ENCODE measurements at regions not wholly inside any gene's neighbourhood (a gene's known extent, or its start where the extent isn't known, plus 50 kb on each side); places are given as distances from the start of the nearest gene placed in this dataset.
A peak's percentile ranks its signal among the peaks of the same experiment; 100 is the strongest.
"Not testable (repeated sequence)": the region's sequence is repeated elsewhere in the genome, so short reads cannot be mapped to it uniquely, and the experiment has no call there.

DNA sequence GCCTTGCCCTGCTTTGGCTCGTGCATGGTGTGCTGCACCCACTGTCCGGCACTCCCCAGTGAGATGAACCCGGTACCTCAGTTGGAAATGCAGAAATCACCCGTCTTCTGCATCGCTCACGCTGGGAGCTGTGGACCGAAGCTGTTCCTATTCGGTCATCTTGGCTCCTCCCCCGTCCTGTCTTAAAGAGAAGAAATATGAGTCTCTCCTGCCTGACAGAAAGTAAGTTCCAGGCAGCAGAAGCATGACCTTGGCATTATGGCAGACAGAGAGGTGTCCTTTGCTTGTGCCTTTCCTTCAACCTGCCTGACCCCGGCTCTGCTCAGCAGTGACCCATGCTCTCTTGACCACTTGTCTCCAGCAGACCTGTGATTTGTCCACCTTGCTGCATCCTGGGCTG is 62.5 kb upstream of the CYP1B1 start:
- H3K27me3 ChIP-seq = no peaks in the 10 kb centered on the region
- no peak overlapping the region for H3K27ac ChIP-seq
- ATAC-seq (ENCODE audit: low FRiP score in 2 of 2) (no peak), DNase-seq (no peak)
- TF ChIP-seq EP300 (IDR thresholded peaks at IDR 0.05) (no peak), POLR2A (IDR thresholded peaks at IDR 0.05) (no peak), POLR2AphosphoS5 (IDR thresholded peaks at IDR 0.05) (no peak)
- TF ChIP-seq, protein P1, sequence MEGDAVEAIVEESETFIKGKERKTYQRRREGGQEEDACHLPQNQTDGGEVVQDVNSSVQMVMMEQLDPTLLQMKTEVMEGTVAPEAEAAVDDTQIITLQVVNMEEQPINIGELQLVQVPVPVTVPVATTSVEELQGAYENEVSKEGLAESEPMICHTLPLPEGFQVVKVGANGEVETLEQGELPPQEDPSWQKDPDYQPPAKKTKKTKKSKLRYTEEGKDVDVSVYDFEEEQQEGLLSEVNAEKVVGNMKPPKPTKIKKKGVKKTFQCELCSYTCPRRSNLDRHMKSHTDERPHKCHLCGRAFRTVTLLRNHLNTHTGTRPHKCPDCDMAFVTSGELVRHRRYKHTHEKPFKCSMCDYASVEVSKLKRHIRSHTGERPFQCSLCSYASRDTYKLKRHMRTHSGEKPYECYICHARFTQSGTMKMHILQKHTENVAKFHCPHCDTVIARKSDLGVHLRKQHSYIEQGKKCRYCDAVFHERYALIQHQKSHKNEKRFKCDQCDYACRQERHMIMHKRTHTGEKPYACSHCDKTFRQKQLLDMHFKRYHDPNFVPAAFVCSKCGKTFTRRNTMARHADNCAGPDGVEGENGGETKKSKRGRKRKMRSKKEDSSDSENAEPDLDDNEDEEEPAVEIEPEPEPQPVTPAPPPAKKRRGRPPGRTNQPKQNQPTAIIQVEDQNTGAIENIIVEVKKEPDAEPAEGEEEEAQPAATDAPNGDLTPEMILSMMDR (IDR thresholded peaks at IDR 0.05) = no peak
- no peaks in the 10 kb centered on the region for H3K9me3 ChIP-seq
- no peaks in the 10 kb centered on the region for H3K36me3 ChIP-seq
- no peak overlapping the region for H3K4me3 ChIP-seq
- H3K4me1 ChIP-seq = no peaks in the 10 kb centered on the region
- 90 to 94% methylated on average over 8 to 10 of the region's 10 CpGs for WGBS, 2 donors

DNA sequence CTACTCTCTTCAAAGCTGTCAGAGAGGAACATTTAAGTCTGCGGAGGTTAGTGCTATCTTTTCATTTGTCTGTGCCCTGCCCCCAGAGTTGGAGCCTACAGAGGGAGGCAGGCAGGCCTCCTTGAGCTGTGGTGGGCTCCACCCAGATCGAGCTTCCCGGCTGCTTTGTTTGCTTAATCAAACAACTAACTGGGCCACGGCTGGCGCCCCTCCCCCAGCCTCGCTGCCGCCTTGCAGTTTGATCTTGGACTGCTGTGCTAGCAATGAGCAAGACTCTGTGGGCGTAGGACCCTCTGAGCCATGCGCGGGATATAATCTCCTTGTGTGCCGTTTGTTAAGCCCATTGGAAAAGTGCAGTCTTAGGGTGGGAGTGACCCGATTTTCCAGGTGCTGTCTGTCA is 62.0 kb upstream of the CYP1B1 start:
- not testable (repeated sequence) for ATAC-seq (ENCODE audit: low FRiP score in 2 of 2); H3K27ac ChIP-seq; H3K4me1 ChIP-seq; H3K36me3 ChIP-seq; H3K4me3 ChIP-seq; H3K27me3 ChIP-seq; H3K9me3 ChIP-seq
- DNase-seq = peak in 1 of 2 donors; percentile 74
- 87 to 92% methylated on average over 2 to 12 of the region's 12 CpGs for WGBS, 2 donors

DNA sequence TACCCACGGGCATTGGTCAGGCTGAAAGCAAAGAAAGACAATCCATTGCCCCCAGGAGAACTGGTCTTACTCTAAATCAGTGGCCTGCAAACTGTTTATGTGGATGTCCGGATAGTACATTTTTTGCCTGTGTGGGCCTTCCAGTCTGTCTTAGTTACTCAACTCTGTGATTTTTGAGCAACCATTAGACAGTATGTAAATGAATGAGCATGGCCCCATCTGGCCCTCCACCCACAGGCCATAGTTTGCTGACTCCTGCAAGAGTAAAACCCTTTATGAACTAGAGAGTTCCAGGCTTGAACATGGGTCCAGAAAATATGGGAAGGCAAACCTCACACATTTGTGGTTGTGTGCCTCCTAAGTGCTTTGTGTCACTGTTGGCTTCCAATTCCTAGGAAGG is 55.7 kb upstream of the CYP1B1 start:
- H3K4me1 ChIP-seq = peaks cover 8 to 17% (median 8%) of the 10 kb centered on the region in 4 donors
- peaks cover 0 to 11% (median 6%) of the 10 kb centered on the region in 4 donors for H3K9me3 ChIP-seq
- H3K36me3 ChIP-seq = no peaks in the 10 kb centered on the region
- no peaks in the 10 kb centered on the region for H3K27me3 ChIP-seq
- peak overlapping the region in 3 of 4 donors; percentile 14 to 32 (median 17) for H3K27ac ChIP-seq
- DNase-seq = no peak
- no peak for ATAC-seq (ENCODE audit: low FRiP score in 2 of 2)
- WGBS, 2 donors = 91 to 95% methylated on average over 2 of the region's 2 CpGs
- TF ChIP-seq, protein P1 (IDR thresholded peaks at IDR 0.05) = no peak
- TF ChIP-seq POLR2A (IDR thresholded peaks at IDR 0.05) = no peak
- no peak for TF ChIP-seq POLR2AphosphoS5 (IDR thresholded peaks at IDR 0.05)
- TF ChIP-seq EP300 (IDR thresholded peaks at IDR 0.05) = no peak
- no peak overlapping the region for H3K4me3 ChIP-seq

DNA sequence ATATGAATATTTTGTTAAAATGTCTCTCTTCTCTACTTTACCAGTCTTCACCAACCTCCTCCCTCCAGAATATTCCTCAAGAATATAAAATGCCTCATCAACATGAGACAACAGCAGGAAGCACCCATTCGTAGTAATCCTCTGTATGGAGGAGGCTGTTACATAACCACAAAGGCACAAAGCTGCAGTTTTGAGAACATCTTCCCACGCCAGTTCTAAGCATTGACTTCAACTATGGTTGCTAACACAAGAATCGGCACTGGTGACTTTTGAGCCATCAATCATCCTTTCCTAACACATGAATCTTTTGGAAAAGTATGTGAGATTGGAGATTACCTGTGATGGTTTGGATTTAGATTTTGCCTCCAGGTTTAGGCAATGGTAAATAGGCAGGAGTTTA is 54.9 kb upstream of the CYP1B1 start:
- DNase-seq (no peak), ATAC-seq (ENCODE audit: low FRiP score in 2 of 2) (peak in 1 of 2 donors; percentile 62)
- Histone ChIP-seq H3K9me3 (peaks cover 0 to 11% (median 6%) of the 10 kb centered on the region in 4 donors), H3K27ac (peak overlapping the region; percentile 6 to 54 (median 23)), H3K36me3 (no peaks in the 10 kb centered on the region), H3K4me1 (peaks cover 8 to 17% (median 8%) of the 10 kb centered on the region in 4 donors), H3K27me3 (no peaks in the 10 kb centered on the region), H3K4me3 (no peak overlapping the region)
- TF ChIP-seq POLR2AphosphoS5 (IDR thresholded peaks at IDR 0.05) (peak in 1 of 2 donors; percentile 8), EP300 (IDR thresholded peaks at IDR 0.05) (no peak)
- WGBS, 2 donors = 63 to 73% methylated on average over 3 of the region's 3 CpGs

DNA sequence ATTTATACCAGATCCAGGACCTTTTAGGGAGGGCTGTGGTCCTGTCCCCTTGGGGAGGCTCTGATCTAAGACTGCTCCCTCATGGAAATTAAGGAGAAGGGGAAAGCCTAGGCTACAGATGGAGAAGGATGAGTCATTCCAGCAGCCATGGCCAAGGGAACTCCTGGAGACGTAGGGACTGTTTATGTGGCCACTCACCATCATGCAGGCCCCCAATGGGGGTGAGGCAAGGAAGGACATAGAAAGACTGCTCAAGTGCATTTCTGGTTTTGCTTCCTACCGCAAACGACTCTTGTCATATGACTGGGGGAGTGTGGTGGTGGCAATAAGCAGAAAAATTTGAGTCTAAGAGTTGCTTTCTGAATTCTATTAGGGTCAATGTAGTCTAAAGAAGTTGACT is 54.0 kb upstream of the CYP1B1 start:
- Histone ChIP-seq H3K36me3 (no peaks in the 10 kb centered on the region), H3K27ac (peak overlapping the region; percentile 17 to 69 (median 57)), H3K4me3 (no peak overlapping the region), H3K27me3 (no peaks in the 10 kb centered on the region), H3K9me3 (peaks cover 0 to 11% (median 6%) of the 10 kb centered on the region in 4 donors), H3K4me1 (peaks cover 8 to 17% (median 8%) of the 10 kb centered on the region in 4 donors)
- no peak for TF ChIP-seq POLR2AphosphoS5 (IDR thresholded peaks at IDR 0.05)
- TF ChIP-seq, protein P1 (IDR thresholded peaks at IDR 0.05) = no peak
- TF ChIP-seq POLR2A (IDR thresholded peaks at IDR 0.05) = no peak
- TF ChIP-seq EP300 (IDR thresholded peaks at IDR 0.05) = no peak
- DNase-seq = peak in 1 of 2 donors; percentile 49
- peak in 1 of 2 donors; percentile 70 for ATAC-seq (ENCODE audit: low FRiP score in 2 of 2)
- 63 to 78% methylated on average over 3 of the region's 3 CpGs for WGBS, 2 donors

DNA sequence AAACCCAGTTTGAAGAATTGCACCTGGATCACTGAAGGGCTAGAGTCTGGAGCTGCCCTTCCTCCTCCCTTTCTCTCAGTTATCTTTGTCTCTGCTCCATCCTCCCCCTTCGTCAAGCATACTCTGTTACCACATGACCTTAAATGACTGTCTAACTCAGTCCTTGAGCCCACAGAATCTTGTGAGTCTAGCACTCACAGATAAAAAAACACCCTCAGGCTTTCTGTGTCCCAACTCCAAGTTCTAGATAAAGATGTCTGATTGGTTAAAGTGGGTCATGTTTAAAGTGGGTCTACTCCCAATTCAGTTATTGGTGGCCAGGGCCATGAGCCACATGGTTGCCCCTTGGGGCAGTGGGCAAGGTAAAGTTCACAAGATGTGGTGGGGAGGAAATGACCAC is 53.5 kb upstream of the CYP1B1 start:
- H3K4me3 ChIP-seq = no peak overlapping the region
- no peaks in the 10 kb centered on the region for H3K27me3 ChIP-seq
- H3K9me3 ChIP-seq = peaks cover 0 to 11% (median 6%) of the 10 kb centered on the region in 4 donors
- peaks cover 8 to 17% (median 8%) of the 10 kb centered on the region in 4 donors for H3K4me1 ChIP-seq
- TF ChIP-seq, protein P1 (IDR thresholded peaks at IDR 0.05) = no peak
- no peak for TF ChIP-seq POLR2AphosphoS5 (IDR thresholded peaks at IDR 0.05)
- TF ChIP-seq EP300 (IDR thresholded peaks at IDR 0.05) = no peak
- TF ChIP-seq POLR2A (IDR thresholded peaks at IDR 0.05) = no peak
- peak overlapping the region; percentile 17 to 69 (median 57) for H3K27ac ChIP-seq
- no peaks in the 10 kb centered on the region for H3K36me3 ChIP-seq
- DNase-seq (no peak), ATAC-seq (ENCODE audit: low FRiP score in 2 of 2) (peak in 1 of 2 donors; percentile 49)
- WGBS, 2 donors = 61 to 64% methylated on average over 1 of the region's 1 CpG

Data from upper lobe of left lung (tissue), 6 donors.